ENCODE measurements at regions not wholly inside any gene's neighbourhood (a gene's known extent, or its start where the extent isn't known, plus 50 kb on each side); places are given as distances from the start of the nearest gene placed in this dataset.

DNA sequence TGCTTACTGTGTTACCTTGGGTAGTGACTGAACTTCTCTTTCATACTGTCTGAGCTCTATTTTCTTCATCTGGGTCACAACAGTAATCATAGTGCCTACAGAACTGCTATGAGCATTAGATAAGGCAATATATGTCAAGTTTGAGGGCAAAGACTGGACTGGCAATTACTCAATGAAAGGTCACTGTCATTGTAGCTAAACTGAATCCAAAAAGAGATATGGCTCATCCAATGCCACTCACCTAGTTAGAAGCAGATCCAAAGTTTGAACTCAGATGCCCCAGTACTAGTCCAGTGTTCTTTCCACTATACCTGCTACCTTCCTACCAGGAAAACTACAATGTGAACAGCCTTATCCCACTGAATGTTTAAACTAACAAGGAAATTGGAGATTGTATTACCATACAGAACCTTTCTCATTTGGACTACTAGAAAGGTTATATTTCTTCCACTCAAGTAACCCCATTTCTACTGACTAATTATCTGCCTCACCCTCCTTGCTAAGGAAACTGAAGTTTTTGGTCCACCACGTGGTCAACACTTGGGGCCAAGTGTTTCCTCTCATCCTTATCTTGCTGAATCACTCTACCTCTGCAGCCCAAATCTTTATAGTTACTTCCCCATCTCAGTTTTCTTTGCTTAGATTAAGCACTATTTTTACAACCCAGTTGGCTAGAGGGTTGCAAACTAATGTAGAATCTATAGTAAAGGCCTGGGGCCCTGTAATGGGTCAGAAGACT is 202.3 kb upstream of the LPP start:
- TF ChIP-seq, protein P1, sequence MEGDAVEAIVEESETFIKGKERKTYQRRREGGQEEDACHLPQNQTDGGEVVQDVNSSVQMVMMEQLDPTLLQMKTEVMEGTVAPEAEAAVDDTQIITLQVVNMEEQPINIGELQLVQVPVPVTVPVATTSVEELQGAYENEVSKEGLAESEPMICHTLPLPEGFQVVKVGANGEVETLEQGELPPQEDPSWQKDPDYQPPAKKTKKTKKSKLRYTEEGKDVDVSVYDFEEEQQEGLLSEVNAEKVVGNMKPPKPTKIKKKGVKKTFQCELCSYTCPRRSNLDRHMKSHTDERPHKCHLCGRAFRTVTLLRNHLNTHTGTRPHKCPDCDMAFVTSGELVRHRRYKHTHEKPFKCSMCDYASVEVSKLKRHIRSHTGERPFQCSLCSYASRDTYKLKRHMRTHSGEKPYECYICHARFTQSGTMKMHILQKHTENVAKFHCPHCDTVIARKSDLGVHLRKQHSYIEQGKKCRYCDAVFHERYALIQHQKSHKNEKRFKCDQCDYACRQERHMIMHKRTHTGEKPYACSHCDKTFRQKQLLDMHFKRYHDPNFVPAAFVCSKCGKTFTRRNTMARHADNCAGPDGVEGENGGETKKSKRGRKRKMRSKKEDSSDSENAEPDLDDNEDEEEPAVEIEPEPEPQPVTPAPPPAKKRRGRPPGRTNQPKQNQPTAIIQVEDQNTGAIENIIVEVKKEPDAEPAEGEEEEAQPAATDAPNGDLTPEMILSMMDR (tag by site-specific recombination; IDR thresholded peaks at IDR 0.05) = no peak
- no peak for TF ChIP-seq YY1 (tag by site-specific recombination; IDR thresholded peaks at IDR 0.05)
- TF ChIP-seq ZNF426 (tag by site-specific recombination; IDR thresholded peaks at IDR 0.05) = no peak
- TF ChIP-seq ZNF274 (IDR thresholded peaks at IDR 0.05; ENCODE audit: low read length) = no peak
- no peak for TF ChIP-seq ZNF274 (tag by site-specific recombination; IDR thresholded peaks at IDR 0.05; ENCODE audit: borderline replicate concordance)
- no peak for TF ChIP-seq HIC1 (tag by site-specific recombination; IDR thresholded peaks at IDR 0.05)
- no peak for TF ChIP-seq ZNF138 (tag by site-specific recombination; IDR thresholded peaks at IDR 0.05; ENCODE audit: borderline replicate concordance)
- no peak for TF ChIP-seq ZBTB11 (tag by site-specific recombination; conservative IDR thresholded peaks at IDR 0.05; ENCODE audit: low read depth)
- no peak for TF ChIP-seq ZNF350 (tag by site-specific recombination; IDR thresholded peaks at IDR 0.05)

Data from HEK293 (cell line).